ENCODE measurements at regions not wholly inside any gene's neighbourhood (a gene's known extent, or its start where the extent isn't known, plus 50 kb on each side); places are given as distances from the start of the nearest gene placed in this dataset.
A peak's percentile ranks its signal among the peaks of the same experiment; 100 is the strongest.
"Not testable (repeated sequence)": the region's sequence is repeated elsewhere in the genome, so short reads cannot be mapped to it uniquely, and the experiment has no call there.

- no peak overlapping the region for H3K4me3 Mint-ChIP-seq
- H3K27ac Mint-ChIP-seq = no peak overlapping the region
- no peaks in the 10 kb centered on the region for H3K9me3 Mint-ChIP-seq
- no peaks in the 10 kb centered on the region for H3K36me3 Mint-ChIP-seq (ENCODE audit: insufficient read depth in 2 of 2)
- DNase-seq = no peak
- peaks cover 11% of the 10 kb centered on the region for H3K27me3 Mint-ChIP-seq (ENCODE audit: low read depth)
- H3K4me1 Mint-ChIP-seq (ENCODE audit: low read depth) = no peaks in the 10 kb centered on the region
- ATAC-seq (replicated peaks in 1 of 2) = peak; percentile 30 to 47
Observed at GRCh38 chr3:176848431-176849214, 348.7 kb downstream of the TBL1XR1 start.

GRCh38 chr3:176842914-176843313, 354.4 kb downstream of the TBL1XR1 start:
- no peaks in the 10 kb centered on the region for H3K4me1 Mint-ChIP-seq (ENCODE audit: low read depth)
- H3K36me3 Mint-ChIP-seq (ENCODE audit: insufficient read depth in 2 of 2) = no peaks in the 10 kb centered on the region
- ATAC-seq (replicated peaks in 1 of 2) = no peak

GRCh38 chr3:176840641-176841286, 356.5 kb downstream of the TBL1XR1 start:
- H3K36me3 Mint-ChIP-seq (ENCODE audit: insufficient read depth in 2 of 2) = no peaks in the 10 kb centered on the region
- H3K4me1 Mint-ChIP-seq (ENCODE audit: low read depth) = no peaks in the 10 kb centered on the region
- no peaks in the 10 kb centered on the region for H3K9me3 Mint-ChIP-seq
- H3K4me3 Mint-ChIP-seq = no peak overlapping the region
- H3K27me3 Mint-ChIP-seq (ENCODE audit: low read depth) = peaks cover 15% of the 10 kb centered on the region
- DNase-seq (no peak), ATAC-seq (replicated peaks in 1 of 2) (no peak)
- no peak overlapping the region for H3K27ac Mint-ChIP-seq

More at GRCh38 chr3:176842914-176843313, 354.4 kb downstream of the TBL1XR1 start:
- DNase-seq = no peak
- Mint-ChIP-seq H3K9me3 (no peaks in the 10 kb centered on the region), H3K27me3 (ENCODE audit: low read depth) (peaks cover 15% of the 10 kb centered on the region), H3K4me3 (no peak overlapping the region), H3K27ac (no peak overlapping the region)

- no peaks in the 10 kb centered on the region for H3K36me3 Mint-ChIP-seq (ENCODE audit: insufficient read depth in 2 of 2)
- no peak for ATAC-seq (replicated peaks in 1 of 2)
- DNase-seq = no peak
- peaks cover 15% of the 10 kb centered on the region for H3K27me3 Mint-ChIP-seq (ENCODE audit: low read depth)
- H3K27ac Mint-ChIP-seq = no peak overlapping the region
- H3K4me3 Mint-ChIP-seq = no peak overlapping the region
- no peaks in the 10 kb centered on the region for H3K9me3 Mint-ChIP-seq
- no peaks in the 10 kb centered on the region for H3K4me1 Mint-ChIP-seq (ENCODE audit: low read depth)
Observed at GRCh38 chr3:176839901-176840300, 357.4 kb downstream of the TBL1XR1 start.

DNA sequence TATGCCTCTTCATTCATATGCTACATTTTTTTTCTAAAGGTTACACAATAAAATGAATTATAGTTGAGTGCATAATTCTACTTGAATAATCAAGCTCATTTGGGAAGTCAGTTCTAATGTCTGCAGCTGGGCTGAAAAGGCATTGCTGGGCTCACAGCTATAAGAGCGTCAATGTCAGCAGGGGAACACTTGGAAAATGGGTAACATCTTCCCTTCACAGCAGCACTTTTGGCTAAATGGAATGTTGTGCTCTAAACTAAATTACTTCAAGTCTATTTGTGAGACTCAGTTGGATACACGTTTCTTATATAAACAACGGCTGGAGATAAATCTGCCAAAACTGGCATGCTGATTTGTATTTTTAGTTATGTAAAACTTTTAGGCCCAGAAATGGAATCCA, 357.8 kb downstream of the TBL1XR1 start:
- no peak for ATAC-seq (replicated peaks in 1 of 2)
- DNase-seq = no peak
- no peak overlapping the region for H3K27ac Mint-ChIP-seq
- H3K4me1 Mint-ChIP-seq (ENCODE audit: low read depth) = no peaks in the 10 kb centered on the region
- no peaks in the 10 kb centered on the region for H3K9me3 Mint-ChIP-seq
- H3K27me3 Mint-ChIP-seq (ENCODE audit: low read depth) = peaks cover 15% of the 10 kb centered on the region
- H3K36me3 Mint-ChIP-seq (ENCODE audit: insufficient read depth in 2 of 2) = no peaks in the 10 kb centered on the region
- H3K4me3 Mint-ChIP-seq = no peak overlapping the region

DNA sequence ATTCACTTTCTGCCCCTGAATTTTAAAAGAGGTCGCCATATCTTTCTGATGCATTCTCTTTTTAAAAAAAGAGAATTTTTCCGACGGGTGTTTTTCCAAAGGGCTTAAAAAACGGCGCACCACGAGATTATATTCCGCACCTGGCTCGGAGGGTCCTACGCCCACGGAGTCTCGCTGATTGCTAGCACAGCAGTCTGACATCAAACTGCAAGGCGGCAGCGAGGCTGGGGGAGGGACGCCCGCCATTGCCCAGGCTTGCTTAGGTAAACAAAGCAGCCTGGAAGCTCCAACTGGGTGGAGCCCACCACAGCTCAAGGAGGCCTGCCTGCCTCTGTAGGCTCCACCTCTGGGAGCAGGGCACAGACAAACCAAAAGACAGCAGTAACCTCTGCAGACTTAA, 370.0 kb downstream of the TBL1XR1 start:
- not testable (repeated sequence) for ATAC-seq (replicated peaks in 1 of 2); H3K27ac Mint-ChIP-seq; H3K27me3 Mint-ChIP-seq (ENCODE audit: low read depth); DNase-seq; H3K9me3 Mint-ChIP-seq; H3K4me1 Mint-ChIP-seq (ENCODE audit: low read depth); H3K36me3 Mint-ChIP-seq (ENCODE audit: insufficient read depth in 2 of 2); H3K4me3 Mint-ChIP-seq

DNA sequence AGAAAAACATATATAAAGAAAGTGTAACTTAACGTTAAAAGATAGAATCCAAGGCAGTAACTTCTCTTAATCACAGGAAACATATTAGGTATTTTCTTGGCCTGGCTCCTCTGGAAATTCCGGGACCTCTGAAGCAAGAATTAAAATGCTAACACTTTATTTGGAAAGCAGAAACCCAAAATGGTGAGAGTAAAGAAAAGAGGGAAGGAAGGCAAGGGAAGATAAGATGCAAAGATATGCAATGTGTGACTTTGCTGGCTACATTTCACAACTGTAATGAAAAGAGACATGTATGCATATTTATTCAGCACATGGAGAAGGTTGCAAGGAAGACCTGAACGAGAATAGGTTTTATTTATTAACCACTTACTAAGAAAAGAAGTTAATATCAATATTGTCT, 372.5 kb downstream of the TBL1XR1 start:
- ATAC-seq (replicated peaks in 1 of 2) (no peak), DNase-seq (no peak)
- Mint-ChIP-seq H3K27me3 (ENCODE audit: low read depth) (no peaks in the 10 kb centered on the region), H3K4me3 (no peak overlapping the region), H3K36me3 (ENCODE audit: insufficient read depth in 2 of 2) (no peaks in the 10 kb centered on the region), H3K4me1 (ENCODE audit: low read depth) (no peaks in the 10 kb centered on the region), H3K27ac (no peak overlapping the region), H3K9me3 (peaks cover 0 to 1% of the 10 kb centered on the region in 2 donors)

DNA sequence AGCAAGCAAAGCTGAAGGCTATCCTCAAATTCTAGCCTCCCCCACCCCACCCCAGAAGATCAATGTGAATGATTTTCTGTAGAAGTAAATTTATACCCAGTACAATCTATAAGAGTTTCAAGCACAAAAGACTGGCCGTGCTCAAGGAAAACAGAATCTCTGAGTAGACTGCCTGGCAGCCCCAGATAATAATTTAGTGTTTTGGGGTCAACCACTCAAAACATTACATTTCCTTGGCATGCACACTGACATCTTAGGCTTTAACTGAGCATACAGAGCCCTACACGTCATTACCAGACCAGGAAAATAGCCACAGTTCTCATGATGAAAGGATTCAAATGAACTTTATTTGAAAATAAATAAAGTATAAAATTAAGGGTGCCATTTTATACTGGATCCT, 376.5 kb downstream of the TBL1XR1 start:
- ATAC-seq (replicated peaks in 1 of 2) = no peak

DNA sequence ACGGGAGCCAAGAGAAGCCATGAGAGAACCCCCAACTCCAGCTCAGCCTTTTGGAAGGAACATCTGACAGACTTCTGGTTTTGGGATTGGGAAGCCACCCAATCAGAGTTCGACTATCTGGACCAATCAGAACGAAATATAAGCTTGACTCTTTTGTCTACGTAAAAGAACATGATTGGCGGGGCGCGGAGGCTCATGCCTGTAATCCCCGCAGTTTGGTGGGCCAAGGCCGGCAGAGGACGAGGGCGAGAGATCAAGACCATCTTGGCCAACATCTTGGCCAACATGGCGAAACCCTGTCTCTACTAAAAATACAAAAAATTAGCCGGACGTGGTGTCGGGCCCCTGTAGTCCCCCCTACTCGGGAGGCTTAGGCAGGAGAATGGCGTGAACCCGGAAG, 380.3 kb downstream of the TBL1XR1 start:
- Mint-ChIP-seq H3K4me3 (no peak overlapping the region), H3K9me3 (no peaks in the 10 kb centered on the region), H3K27ac (no peak overlapping the region), H3K4me1 (ENCODE audit: low read depth) (no peaks in the 10 kb centered on the region), H3K36me3 (ENCODE audit: insufficient read depth in 2 of 2) (no peaks in the 10 kb centered on the region), H3K27me3 (ENCODE audit: low read depth) (peaks cover 11% of the 10 kb centered on the region)
- no peak for ATAC-seq (replicated peaks in 1 of 2)
- no peak for DNase-seq

More for the DNA sequence above, 376.5 kb downstream of the TBL1XR1 start:
- no peaks in the 10 kb centered on the region for H3K9me3 Mint-ChIP-seq
- H3K27me3 Mint-ChIP-seq (ENCODE audit: low read depth) = no peaks in the 10 kb centered on the region
- DNase-seq = no peak
- H3K4me3 Mint-ChIP-seq = no peak overlapping the region
- H3K27ac Mint-ChIP-seq = no peak overlapping the region
- H3K4me1 Mint-ChIP-seq (ENCODE audit: low read depth) = no peaks in the 10 kb centered on the region
- no peaks in the 10 kb centered on the region for H3K36me3 Mint-ChIP-seq (ENCODE audit: insufficient read depth in 2 of 2)

GRCh38 chr3:176814285-176814684, 383.0 kb downstream of the TBL1XR1 start:
- no peaks in the 10 kb centered on the region for H3K4me1 Mint-ChIP-seq (ENCODE audit: low read depth)
- DNase-seq (peak; percentile 25 to 29), ATAC-seq (replicated peaks in 1 of 2) (peak; percentile 58 to 60)
- peaks cover 11% of the 10 kb centered on the region for H3K27me3 Mint-ChIP-seq (ENCODE audit: low read depth)
- no peaks in the 10 kb centered on the region for H3K9me3 Mint-ChIP-seq
- no peak overlapping the region for H3K4me3 Mint-ChIP-seq
- H3K36me3 Mint-ChIP-seq (ENCODE audit: insufficient read depth in 2 of 2) = no peaks in the 10 kb centered on the region
- no peak overlapping the region for H3K27ac Mint-ChIP-seq

DNA sequence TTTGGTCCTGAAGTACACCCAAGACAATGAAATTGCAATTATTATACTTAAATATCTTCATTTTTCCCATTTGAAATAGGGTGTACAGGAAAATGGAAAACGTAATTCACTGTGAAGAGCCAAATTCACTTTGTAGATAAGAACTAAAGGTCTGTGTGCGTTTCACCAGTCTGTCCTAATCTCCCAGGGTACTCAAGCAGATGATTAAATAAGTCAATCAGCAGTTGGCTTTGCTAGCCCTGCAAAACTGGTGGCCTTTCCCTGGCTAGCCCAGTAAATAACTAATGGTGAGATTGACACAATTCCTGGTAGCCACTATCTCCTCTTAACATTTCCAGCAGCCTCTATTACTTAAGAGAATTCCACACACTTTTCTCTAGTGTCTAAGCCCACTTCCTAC, 389.3 kb downstream of the TBL1XR1 start:
- no peak overlapping the region for H3K4me3 Mint-ChIP-seq
- no peaks in the 10 kb centered on the region for H3K27me3 Mint-ChIP-seq (ENCODE audit: low read depth)
- no peaks in the 10 kb centered on the region for H3K4me1 Mint-ChIP-seq (ENCODE audit: low read depth)
- no peak for DNase-seq
- H3K9me3 Mint-ChIP-seq = no peaks in the 10 kb centered on the region
- no peaks in the 10 kb centered on the region for H3K36me3 Mint-ChIP-seq (ENCODE audit: insufficient read depth in 2 of 2)
- ATAC-seq (replicated peaks in 1 of 2) = no peak
- H3K27ac Mint-ChIP-seq = no peak overlapping the region

DNA sequence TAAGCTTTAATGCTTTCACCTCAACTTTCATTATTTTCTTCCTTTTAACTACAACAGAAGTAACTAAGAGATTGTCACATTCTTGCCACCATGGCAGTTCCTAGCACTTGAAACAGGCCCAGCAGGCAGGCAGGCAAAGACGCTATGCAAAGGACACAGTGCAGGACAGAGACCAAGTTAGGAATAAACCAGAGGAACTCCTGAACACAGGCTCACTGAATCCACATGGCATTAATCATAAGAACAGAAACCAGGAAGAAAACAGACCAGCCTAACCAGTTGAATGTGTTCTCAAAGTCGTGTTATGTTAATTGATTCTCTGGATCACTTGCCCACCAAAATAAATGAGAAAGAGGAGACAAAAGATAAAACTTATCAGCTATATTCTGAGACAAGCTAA, 397.6 kb downstream of the TBL1XR1 start:
- H3K9me3 Mint-ChIP-seq = no peaks in the 10 kb centered on the region
- peaks cover 18% of the 10 kb centered on the region for H3K27me3 Mint-ChIP-seq (ENCODE audit: low read depth)
- no peaks in the 10 kb centered on the region for H3K4me1 Mint-ChIP-seq (ENCODE audit: low read depth)
- no peak overlapping the region for H3K27ac Mint-ChIP-seq
- peaks cover 0 to 1% of the 10 kb centered on the region in 2 donors for H3K36me3 Mint-ChIP-seq (ENCODE audit: insufficient read depth in 2 of 2)
- ATAC-seq (replicated peaks in 1 of 2) (no peak), DNase-seq (no peak)
- H3K4me3 Mint-ChIP-seq = no peak overlapping the region

DNA sequence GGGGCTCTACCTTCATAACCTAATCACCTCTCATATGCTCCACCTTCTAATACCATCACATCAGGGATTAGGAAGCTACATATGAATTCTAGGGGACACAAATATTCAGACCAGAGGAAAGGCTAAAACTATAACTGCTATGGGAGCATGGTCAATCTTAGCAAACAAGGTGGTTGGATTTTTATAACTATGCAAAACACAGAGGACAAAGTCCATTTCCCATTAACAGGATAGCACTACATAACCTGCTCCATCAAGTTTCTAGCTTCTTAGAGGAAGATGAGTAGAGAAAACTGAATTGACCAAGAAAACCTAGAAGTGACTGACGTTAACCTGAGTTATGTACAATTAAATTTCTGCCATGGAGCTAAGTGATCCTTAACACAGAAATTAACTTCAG, 398.6 kb downstream of the TBL1XR1 start:
- Mint-ChIP-seq H3K27me3 (ENCODE audit: low read depth) (peaks cover 18% of the 10 kb centered on the region), H3K27ac (no peak overlapping the region), H3K4me1 (ENCODE audit: low read depth) (no peaks in the 10 kb centered on the region), H3K4me3 (no peak overlapping the region), H3K9me3 (no peaks in the 10 kb centered on the region), H3K36me3 (ENCODE audit: insufficient read depth in 2 of 2) (peaks cover 0 to 1% of the 10 kb centered on the region in 2 donors)
- DNase-seq (no peak), ATAC-seq (replicated peaks in 1 of 2) (no peak)

- Mint-ChIP-seq H3K9me3 (no peaks in the 10 kb centered on the region), H3K27me3 (ENCODE audit: low read depth) (peaks cover 18% of the 10 kb centered on the region), H3K4me1 (ENCODE audit: low read depth) (no peaks in the 10 kb centered on the region), H3K27ac (no peak overlapping the region), H3K36me3 (ENCODE audit: insufficient read depth in 2 of 2) (peaks cover 0 to 1% of the 10 kb centered on the region in 2 donors), H3K4me3 (no peak overlapping the region)
- DNase-seq = no peak
- ATAC-seq (replicated peaks in 1 of 2) = no peak
Observed at GRCh38 chr3:176796371-176796770, 400.9 kb downstream of the TBL1XR1 start.
